HFF-Myc (cell line): ENCODE measurements at regions not wholly inside any gene's neighbourhood (a gene's known extent, or its start where the extent isn't known, plus 50 kb on each side); places are given as distances from the start of the nearest gene placed in this dataset.

ENCODE experiments used
- DNase-seq: peaks from one replicate; pipeline ENCODE4 v3.0.0-alpha.2; 2011; ENCODE audit warnings: low read depth; ENCODE audit errors: extremely low read depth
- H3K4me3 ChIP-seq: replicated peaks from 2 replicates; pipeline ENCODE4 v1.5.1; 2011; ENCODE audit warnings: low read depth, mild to moderate bottlenecking, control low read depth, low read length
- CTCF ChIP-seq: IDR thresholded peaks from 2 replicates; pipeline ENCODE4 v1.5.1; 2012; ENCODE audit warnings: mild to moderate bottlenecking, low read depth, low read length, control low read depth; ENCODE audit errors: missing control alignments

- DNase-seq, result no peak
- H3K4me3 ChIP-seq, result no peak overlapping the region
- TF ChIP-seq CTCF, result no peak
Observed at GRCh38 chr12:124617615-124618014, 50.2 kb upstream of the NCOR2 start.
